Nephron progenitor cell (in vitro differentiated cells): ENCODE measurements at regions not wholly inside any gene's neighbourhood (a gene's known extent, or its start where the extent isn't known, plus 50 kb on each side); places are given as distances from the start of the nearest gene placed in this dataset.

Experiments
- DNase-seq: peaks from one replicate; pipeline ENCODE4 v3.0.0; 2021
- H3K27ac Mint-ChIP-seq: 2 replicates; pipeline ENCODE4 v1.8.0; 2021; ENCODE audit warnings: mild to moderate bottlenecking, moderate library complexity, mixed read lengths
- H3K27me3 Mint-ChIP-seq: 2 replicates; pipeline ENCODE4 v1.8.0; 2021; ENCODE audit warnings: mild to moderate bottlenecking, low read depth, mixed read lengths; ENCODE audit not compliant: poor library complexity
- H3K36me3 Mint-ChIP-seq: 2 replicates; pipeline ENCODE4 v1.8.0; 2021; ENCODE audit warnings: low read depth, mixed read lengths
- H3K4me1 Mint-ChIP-seq: 2 replicates; pipeline ENCODE4 v1.8.0; 2021; ENCODE audit warnings: mixed read lengths
- H3K4me3 Mint-ChIP-seq: 2 replicates; pipeline ENCODE4 v1.8.0; 2021; ENCODE audit warnings: mild to moderate bottlenecking, moderate library complexity, mixed read lengths
- H3K9me3 Mint-ChIP-seq: 2 replicates; pipeline ENCODE4 v1.8.0; 2021; ENCODE audit warnings: mild to moderate bottlenecking, moderate library complexity, mixed read lengths
- CTCF ChIP-seq: fragments of 200-600 bp; sonication (generic); IDR thresholded peaks from 2 replicates; pipeline ENCODE4 v1.5.0; 2021; ENCODE audit warnings: antibody characterized with exemption

GRCh38 chr2:12096788-12097449 is 350.5 kb downstream of the LPIN1 start:
- H3K4me1 Mint-ChIP-seq = no peaks in the 10 kb centered on the region
- no peak for TF ChIP-seq CTCF
- H3K36me3 Mint-ChIP-seq = no peaks in the 10 kb centered on the region
- peaks cover 5% of the 10 kb centered on the region for H3K27me3 Mint-ChIP-seq
- DNase-seq = no peak
- H3K27ac Mint-ChIP-seq = no peak overlapping the region
- no peaks in the 10 kb centered on the region for H3K9me3 Mint-ChIP-seq
- no peak overlapping the region for H3K4me3 Mint-ChIP-seq

- TF ChIP-seq CTCF = no peak
- Mint-ChIP-seq H3K9me3 (no peaks in the 10 kb centered on the region), H3K27ac (no peak overlapping the region), H3K4me1 (no peaks in the 10 kb centered on the region), H3K36me3 (no peaks in the 10 kb centered on the region), H3K4me3 (no peak overlapping the region), H3K27me3 (peaks cover 5% of the 10 kb centered on the region)
- DNase-seq = no peak
Measured at GRCh38 chr2:12097859-12098258, 351.4 kb downstream of the LPIN1 start.

- Mint-ChIP-seq H3K27me3 (peaks cover 5% of the 10 kb centered on the region), H3K4me1 (no peaks in the 10 kb centered on the region), H3K9me3 (no peaks in the 10 kb centered on the region), H3K27ac (peak overlapping the region; percentile 78), H3K36me3 (no peaks in the 10 kb centered on the region), H3K4me3 (no peak overlapping the region)
- no peak for DNase-seq
- no peak for TF ChIP-seq CTCF
Measured at GRCh38 chr2:12099374-12099773, 352.9 kb downstream of the LPIN1 start.

- TF ChIP-seq CTCF = no peak
- Mint-ChIP-seq H3K27me3 (no peaks in the 10 kb centered on the region), H3K4me1 (peaks cover 7% of the 10 kb centered on the region), H3K4me3 (no peak overlapping the region), H3K36me3 (no peaks in the 10 kb centered on the region), H3K27ac (no peak overlapping the region), H3K9me3 (no peaks in the 10 kb centered on the region)
- no peak for DNase-seq
Measured at GRCh38 chr2:12102679-12103078, 356.2 kb downstream of the LPIN1 start.

- Mint-ChIP-seq H3K27me3 (peaks cover 7% of the 10 kb centered on the region), H3K9me3 (no peaks in the 10 kb centered on the region), H3K4me3 (no peak overlapping the region), H3K27ac (no peak overlapping the region), H3K4me1 (peaks cover 29% of the 10 kb centered on the region), H3K36me3 (no peaks in the 10 kb centered on the region)
- DNase-seq = no peak
- TF ChIP-seq CTCF = no peak
Measured at GRCh38 chr2:12105180-12105579, 358.7 kb downstream of the LPIN1 start.

- DNase-seq = no peak
- no peak overlapping the region for H3K4me3 Mint-ChIP-seq
- no peaks in the 10 kb centered on the region for H3K9me3 Mint-ChIP-seq
- no peak overlapping the region for H3K27ac Mint-ChIP-seq
- peaks cover 7% of the 10 kb centered on the region for H3K27me3 Mint-ChIP-seq
- no peak for TF ChIP-seq CTCF
- H3K4me1 Mint-ChIP-seq = peaks cover 41% of the 10 kb centered on the region
- no peaks in the 10 kb centered on the region for H3K36me3 Mint-ChIP-seq
Measured at GRCh38 chr2:12106440-12107080, 360.1 kb downstream of the LPIN1 start.
